Sigmoid colon (tissue), 4 donors: ENCODE measurements at regions not wholly inside any gene's neighbourhood (a gene's known extent, or its start where the extent isn't known, plus 50 kb on each side); places are given as distances from the start of the nearest gene placed in this dataset.

Experiments used
- CTCF ChIP-seq, 4 experiments: fragments of 450-650 bp in 3 of 4; fragments of 200-600 bp in 1 of 4; IDR thresholded peaks; one replicate each; pipeline ENCODE4 v1.5.1; 2016 to 2019; ENCODE audit warnings: antibody characterized with exemption in 4 of 4, mild to moderate bottlenecking in 3 of 4, moderate library complexity in 2 of 4
- POLR2A ChIP-seq, 2 donors: fragments of 450-650 bp; IDR thresholded peaks; one replicate each; pipeline ENCODE4 v1.6.1; 2016; ENCODE audit warnings: antibody characterized with exemption in 2 of 2, mild to moderate bottlenecking in 2 of 2, moderate library complexity in 2 of 2
- POLR2AphosphoS5 ChIP-seq, 4 donors: sonication (generic); formaldehyde crosslinking; IDR thresholded peaks; one replicate each; pipeline ENCODE4 v1.6.1; 2017; ENCODE audit warnings: antibody characterized with exemption in 4 of 4

- TF ChIP-seq CTCF (IDR thresholded peaks at IDR 0.05), result no peak
- TF ChIP-seq POLR2A (IDR thresholded peaks at IDR 0.05), result no peak
- TF ChIP-seq POLR2AphosphoS5 (IDR thresholded peaks at IDR 0.05), result no peak
Measured at GRCh38 chr5:117054141-117054540, 479.5 kb upstream of the SEMA6A start.
